ENCODE measurements at regions not wholly inside any gene's neighbourhood (a gene's known extent, or its start where the extent isn't known, plus 50 kb on each side); places are given as distances from the start of the nearest gene placed in this dataset.
A peak's percentile ranks its signal among the peaks of the same experiment; 100 is the strongest.

- DNase-seq, result no peak
Measured at GRCh38 chrX:99705701-99706100, 704.4 kb downstream of the PCDH19 start.

- no peak for DNase-seq
Measured at GRCh38 chrX:99703473-99703872, 706.6 kb downstream of the PCDH19 start.

- DNase-seq, result no peak
Measured at GRCh38 chrX:99698451-99698850, 711.6 kb downstream of the PCDH19 start.

- DNase-seq, result peak; percentile 10
Measured at GRCh38 chrX:99663136-99663535, 746.9 kb downstream of the PCDH19 start.

- no peak for DNase-seq
Measured at GRCh38 chrX:99654188-99654587, 755.9 kb downstream of the PCDH19 start.

- DNase-seq, result no peak
Measured at GRCh38 chrX:99653352-99653751, 756.7 kb downstream of the PCDH19 start.

GRCh38 chrX:99613041-99613440 is 797.0 kb downstream of the PCDH19 start:
- no peak for DNase-seq

- no peak for DNase-seq
Measured at GRCh38 chrX:99603091-99603814, 806.8 kb downstream of the PCDH19 start.

- no peak for DNase-seq
Measured at GRCh38 chrX:99602107-99602506, 808.0 kb downstream of the PCDH19 start.

GRCh38 chrX:99588936-99589335 is 821.1 kb downstream of the PCDH19 start:
- DNase-seq, result peak; percentile 14

- DNase-seq, result no peak
Measured at GRCh38 chrX:99572711-99573110, 837.4 kb downstream of the PCDH19 start.

GRCh38 chrX:99549381-99549780 is 860.7 kb downstream of the PCDH19 start:
- DNase-seq, result no peak

GRCh38 chrX:99522450-99522849 is 887.6 kb downstream of the PCDH19 start:
- DNase-seq, result no peak

- no peak for DNase-seq
Measured at GRCh38 chrX:99507768-99508167, 902.3 kb downstream of the PCDH19 start.

GRCh38 chrX:99495453-99495852 is 914.6 kb downstream of the PCDH19 start:
- no peak for DNase-seq

GRCh38 chrX:99494668-99495067 is 915.4 kb downstream of the PCDH19 start:
- DNase-seq, result no peak

GRCh38 chrX:99480728-99481127 is 929.3 kb downstream of the PCDH19 start:
- no peak for DNase-seq

- no peak for DNase-seq
Measured at GRCh38 chrX:99469439-99469838, 940.6 kb downstream of the PCDH19 start.

GRCh38 chrX:99468993-99469392 is 941.1 kb downstream of the PCDH19 start:
- DNase-seq, result no peak

GRCh38 chrX:99461223-99461622 is 948.9 kb downstream of the PCDH19 start:
- DNase-seq, result no peak

- no peak for DNase-seq
Measured at GRCh38 chrX:99445336-99445735, 964.7 kb downstream of the PCDH19 start.

GRCh38 chrX:99421796-99422195 is 988.3 kb downstream of the PCDH19 start:
- DNase-seq, result no peak

GRCh38 chrX:99415470-99415869 is 994.6 kb downstream of the PCDH19 start:
- DNase-seq, result no peak

GRCh38 chrX:99413317-99413716 is 996.8 kb downstream of the PCDH19 start:
- DNase-seq, result no peak

- DNase-seq, result no peak
Measured at GRCh38 chrX:99398545-99398944, 1011.5 kb downstream of the PCDH19 start.
